HG03439 (cell line): ENCODE measurements at regions not wholly inside any gene's neighbourhood (a gene's known extent, or its start where the extent isn't known, plus 50 kb on each side); places are given as distances from the start of the nearest gene placed in this dataset.

Source experiments
- ATAC-seq: cut with Tn5 transposase; IDR thresholded peaks from one replicate; pipeline ENCODE4 v1.9.1; 2021; ENCODE audit warnings: mild to moderate bottlenecking, moderate library complexity; ENCODE audit not compliant: unreplicated experiment

DNA sequence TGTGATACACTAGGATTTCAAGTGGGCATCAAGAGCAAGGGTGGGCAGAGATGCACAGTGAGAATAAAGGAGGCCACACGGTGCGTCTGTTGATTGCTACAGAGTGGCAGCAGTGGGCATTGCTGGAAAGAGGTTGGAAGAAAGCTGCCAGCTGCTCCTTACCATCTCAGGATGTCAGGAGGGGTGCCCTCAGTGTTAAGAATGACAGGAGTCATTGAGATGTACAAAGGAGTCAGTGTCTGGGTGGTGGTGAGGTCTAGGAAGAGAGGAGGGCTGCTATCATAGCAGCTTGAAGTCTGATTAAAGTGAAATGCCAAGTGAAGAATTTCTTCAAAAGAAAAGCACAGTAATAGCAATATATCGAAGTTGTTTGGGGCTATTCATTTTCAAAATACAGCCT is 992.7 kb downstream of the TTLL7 start:
- no peak for ATAC-seq

DNA sequence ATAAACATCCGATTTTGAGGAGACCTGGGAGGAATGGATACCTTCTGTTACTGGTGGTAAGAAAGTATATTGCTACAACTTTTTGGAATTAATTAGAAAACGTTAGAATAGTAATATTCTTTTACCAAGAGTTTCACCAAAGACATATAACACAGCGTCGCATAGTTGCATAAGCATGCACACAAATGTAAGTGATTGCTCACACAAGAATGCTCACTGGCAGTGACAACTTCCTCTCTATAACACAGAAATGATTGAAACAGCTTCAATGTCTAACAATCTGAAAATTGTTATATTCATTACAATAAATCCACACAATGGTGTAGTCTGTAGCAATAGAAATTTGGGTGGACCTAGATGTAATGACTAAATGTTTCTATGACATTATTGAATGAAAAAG is 998.6 kb downstream of the TTLL7 start:
- ATAC-seq = no peak

DNA sequence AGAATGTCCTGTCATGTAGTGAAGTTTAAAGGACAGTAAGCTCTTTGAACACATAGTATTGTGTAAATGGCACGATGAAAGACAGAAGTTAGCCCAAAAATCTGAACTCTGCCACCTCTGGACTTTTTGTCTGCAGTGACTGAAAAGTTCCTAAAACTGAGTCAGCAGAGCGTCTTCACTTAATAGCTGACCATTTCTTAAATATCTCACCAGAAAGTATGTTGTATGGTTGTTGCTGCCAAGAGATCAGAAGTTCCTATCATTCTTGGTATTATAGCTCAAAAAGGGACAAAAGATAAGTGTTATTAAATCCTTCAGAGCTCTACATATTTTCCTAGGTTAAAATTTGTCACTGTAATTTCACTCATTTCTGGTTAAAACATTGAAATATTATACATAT is 1003.0 kb downstream of the TTLL7 start:
- ATAC-seq = no peak

DNA sequence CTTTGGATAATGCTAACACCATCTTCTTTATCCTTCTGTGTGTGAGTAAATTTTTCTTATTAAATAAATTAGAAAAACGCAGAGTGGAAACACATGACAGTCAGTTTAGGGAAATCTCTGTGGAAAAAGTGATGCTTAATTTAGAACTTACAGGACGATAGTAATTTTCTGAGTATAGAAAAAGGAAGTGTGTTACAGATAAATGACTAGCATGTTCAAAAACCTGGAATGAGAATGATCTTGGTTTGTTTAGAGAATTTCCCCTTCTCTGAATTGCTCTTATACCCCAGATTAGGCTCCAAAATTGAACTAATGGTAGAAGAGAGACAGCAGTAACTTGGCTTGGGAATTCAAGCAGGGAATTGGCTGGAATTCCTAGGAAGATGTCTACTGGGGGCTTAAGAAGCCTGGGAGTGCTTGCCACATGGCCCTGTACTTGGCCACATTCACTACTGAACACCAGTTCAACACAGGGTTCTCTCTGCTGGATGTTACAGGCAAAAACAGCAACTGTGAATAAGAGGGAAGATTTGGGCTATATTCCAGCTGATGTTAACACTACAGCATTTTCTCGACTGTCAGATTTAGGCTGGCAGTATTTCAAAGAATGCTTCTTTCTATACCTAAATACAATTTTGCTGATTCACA is 1004.2 kb downstream of the TTLL7 start:
- no peak for ATAC-seq

DNA sequence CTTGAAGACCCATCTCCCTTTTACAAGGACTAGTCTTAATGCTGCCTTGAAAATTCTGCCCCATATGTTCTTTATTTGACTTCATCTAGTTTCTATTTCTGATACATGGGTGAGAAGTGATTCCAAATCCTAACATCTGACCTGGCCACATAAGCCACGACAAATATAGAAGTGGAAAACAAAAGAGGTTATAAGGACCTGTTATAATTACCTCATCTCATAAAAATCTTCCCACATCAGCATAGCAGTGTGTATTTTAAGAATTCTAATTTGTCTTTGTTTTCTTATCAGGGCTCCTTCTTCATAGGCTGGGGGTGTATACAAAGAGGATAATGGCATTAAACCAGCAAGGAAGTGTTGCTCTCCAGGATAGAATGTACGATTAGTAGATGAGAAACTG is 1007.4 kb downstream of the TTLL7 start:
- no peak for ATAC-seq

DNA sequence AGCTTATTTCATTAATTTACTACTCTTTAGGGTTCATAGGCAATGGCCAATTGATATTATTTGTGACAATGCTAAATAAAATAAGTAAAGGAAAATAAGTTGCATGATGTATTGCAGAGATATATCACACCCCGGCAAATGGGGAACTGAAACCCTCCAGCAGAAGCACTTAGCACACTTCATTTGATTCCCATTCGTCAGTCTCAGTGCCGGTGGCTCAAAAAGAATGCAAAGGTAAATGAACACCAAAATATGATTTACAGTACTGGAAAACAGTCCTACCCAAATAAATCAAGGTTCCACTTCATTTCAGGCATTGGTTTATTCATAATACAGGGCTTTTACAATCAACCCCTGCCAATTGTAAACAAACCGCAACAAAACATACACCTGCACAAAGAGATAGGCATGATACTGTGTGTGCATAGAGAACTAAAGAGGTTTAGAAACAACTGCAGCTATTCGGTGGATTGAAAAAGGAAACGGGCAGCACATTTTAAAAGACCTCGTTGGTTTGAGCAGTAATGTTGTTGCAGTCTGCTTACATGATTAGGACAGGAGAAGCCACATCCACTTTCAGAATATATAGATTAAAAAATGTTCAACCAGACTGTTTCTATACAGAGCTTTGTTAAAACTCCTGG is 1019.2 kb downstream of the TTLL7 start:
- peak; percentile 95 for ATAC-seq

DNA sequence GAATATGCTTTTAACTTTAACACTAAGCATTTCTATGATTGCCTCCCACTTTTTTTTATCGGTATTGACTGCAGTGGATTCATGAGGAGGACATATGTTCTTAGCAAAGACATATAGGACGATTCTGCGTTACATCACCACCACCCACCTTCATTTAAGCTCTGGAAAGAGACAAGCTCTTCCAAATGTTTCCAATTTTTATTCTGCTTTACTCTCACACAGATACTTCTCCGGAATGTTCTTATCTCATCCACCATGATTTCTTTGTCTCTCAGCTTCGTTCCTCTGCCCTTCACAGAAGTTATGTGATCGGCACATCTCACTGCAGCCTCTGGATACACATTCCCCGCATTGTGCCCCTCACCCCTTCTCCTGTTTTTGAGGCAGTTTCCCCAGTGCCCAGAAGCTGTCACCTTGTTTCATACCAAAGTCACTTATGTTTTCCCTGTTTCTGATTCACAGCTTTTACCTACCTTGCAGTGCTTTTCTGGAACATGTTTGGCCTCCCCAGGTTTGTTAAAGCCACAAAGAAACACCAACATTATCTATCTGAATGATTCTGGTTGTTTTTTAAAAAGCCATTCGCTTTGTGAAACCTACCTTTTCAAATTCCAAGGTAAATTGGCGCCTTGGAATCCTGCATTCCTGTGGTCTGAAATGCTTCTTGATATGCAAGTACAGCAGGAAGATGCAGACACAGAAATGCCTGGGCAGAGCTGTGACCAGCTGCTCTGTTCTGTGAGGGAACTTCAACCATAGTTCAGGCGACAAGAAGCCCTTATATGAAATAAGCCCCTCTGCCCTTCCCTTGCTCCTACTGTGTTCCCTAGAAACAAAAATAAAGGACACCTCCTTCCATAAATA is 1020.2 kb downstream of the TTLL7 start:
- ATAC-seq = no peak

DNA sequence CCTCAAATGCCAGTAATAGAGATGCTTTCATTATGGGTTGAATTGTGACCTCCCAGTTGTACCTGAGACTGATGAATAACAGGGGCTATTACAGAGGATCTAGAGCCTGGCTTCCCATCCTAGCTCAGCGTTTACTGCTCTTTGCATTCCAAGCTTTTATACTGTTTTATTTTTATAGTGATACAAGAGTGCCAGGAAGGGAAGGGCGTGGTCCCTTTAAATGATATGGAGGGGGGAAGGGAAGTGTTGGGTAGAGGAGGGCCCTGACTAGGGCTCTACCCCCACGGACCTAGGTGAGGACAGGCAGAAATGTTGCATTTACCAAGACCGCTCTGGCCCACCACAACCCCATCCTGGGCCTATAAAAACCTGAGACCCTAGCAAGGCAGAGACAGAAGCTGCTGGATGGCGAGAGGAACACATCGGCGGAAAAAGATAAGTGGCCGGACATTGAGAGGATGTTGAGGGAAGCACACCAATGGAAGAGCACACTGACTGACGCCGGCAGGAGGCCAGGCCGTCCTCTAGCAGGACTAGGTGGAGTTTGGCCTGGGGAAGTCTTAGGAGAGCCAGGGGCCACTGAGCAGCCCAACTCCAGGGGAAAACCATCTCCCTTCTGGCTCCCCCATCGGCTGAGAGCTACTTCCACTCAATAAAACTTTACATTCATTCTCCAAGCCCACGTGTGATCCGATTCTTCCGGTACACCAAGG is 1025.9 kb downstream of the TTLL7 start:
- no peak for ATAC-seq

DNA sequence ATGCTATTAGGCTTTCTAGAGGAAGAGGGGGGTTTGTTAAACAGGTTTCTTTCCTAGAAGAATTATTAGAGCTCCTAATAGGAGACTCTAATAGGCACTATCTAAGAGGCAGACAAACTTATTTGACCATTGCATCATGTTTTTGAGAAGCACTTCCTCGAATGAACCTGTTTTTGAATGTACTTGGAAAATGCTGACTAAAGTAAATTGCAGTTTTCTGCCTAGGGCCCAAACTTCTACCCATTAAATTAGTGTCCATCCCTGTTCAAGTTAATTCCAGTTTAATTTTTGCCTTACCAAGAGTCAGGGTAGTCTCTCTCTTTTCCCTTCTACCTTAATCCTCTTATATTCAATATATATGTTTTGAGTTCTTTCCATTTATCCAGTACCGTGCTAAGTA is 1029.6 kb downstream of the TTLL7 start:
- ATAC-seq = no peak

DNA sequence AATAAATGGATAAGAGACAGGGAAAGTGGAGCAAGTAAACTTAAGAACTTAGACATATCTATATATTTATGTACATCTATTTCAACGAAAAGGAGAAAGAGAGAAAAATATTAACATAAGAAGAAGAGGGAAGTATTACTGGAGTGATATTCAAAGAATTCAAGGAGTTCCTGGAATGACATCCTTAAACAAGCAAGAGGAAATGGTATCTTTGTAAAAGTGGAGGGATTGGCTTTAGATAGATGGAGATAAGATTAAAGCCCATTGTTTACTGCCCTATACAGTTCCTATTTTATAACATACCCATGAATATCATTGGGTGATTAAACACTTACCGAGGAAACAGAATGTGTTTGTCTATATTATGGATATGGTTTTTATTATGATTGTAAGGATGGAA is 1036.3 kb downstream of the TTLL7 start:
- no peak for ATAC-seq

DNA sequence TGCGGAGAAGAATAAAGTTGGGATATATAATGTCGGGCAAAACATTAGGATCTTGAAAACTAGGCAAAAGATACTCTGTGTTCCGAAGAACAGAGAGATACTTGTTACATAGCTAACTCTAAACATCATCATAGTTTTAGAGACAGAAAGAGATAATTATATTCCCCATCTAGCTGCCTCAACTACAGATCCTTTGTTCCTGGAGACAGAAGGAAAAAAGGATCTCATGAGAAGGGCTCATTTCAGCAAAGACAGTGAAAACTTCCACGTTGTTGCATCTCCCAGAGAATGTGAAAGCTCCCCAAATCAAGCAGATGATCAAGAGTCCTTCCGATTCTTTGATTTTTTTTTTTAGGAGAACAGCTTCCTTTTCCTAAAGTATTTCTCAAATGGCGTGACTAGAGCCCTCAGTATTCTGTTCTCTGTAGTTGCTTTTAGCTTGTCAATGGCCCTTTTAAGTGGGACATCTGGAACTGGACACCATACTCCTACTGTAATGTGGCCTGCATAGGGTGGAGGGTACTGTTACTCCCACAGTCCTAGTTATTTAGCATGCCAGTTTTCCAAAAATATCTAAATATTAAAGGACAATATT is 1048.2 kb downstream of the TTLL7 start:
- ATAC-seq = no peak

DNA sequence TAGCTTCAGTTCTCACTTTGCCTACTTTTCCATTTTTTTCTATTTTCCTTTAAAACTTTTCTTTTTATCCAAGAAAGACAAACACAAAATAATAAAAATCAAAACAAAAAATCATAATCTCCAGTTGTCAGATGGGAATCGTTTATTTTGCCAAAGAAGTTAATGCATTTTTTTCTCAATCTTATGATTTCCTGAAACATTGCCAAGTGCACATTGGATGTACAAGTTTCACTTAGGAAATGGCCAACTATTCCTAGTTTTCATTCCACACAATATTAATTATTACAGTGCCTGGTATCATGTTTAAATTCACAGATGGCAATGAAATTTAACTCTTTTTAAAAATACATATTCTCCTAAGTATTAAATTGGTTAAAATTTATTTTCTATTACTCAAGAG is 1050.5 kb downstream of the TTLL7 start:
- ATAC-seq = no peak

DNA sequence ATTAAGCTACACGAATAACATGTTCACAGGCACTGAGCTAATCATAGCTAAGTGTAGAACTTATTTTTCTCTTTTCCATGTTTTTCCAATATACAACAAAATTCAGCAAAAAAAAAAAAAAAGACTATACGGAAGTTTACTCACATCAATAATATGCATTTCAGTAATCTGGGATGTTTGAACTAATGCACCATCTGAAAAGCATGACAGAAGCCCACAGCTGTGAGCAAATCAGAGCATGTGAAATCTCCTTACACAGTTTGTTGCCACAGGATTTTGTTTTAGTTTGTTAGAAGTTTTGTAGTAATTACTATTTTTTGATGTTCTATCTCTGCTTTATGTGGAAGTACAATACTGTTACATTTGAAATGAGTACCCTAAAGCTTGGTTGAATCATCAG is 1051.7 kb downstream of the TTLL7 start:
- no peak for ATAC-seq

DNA sequence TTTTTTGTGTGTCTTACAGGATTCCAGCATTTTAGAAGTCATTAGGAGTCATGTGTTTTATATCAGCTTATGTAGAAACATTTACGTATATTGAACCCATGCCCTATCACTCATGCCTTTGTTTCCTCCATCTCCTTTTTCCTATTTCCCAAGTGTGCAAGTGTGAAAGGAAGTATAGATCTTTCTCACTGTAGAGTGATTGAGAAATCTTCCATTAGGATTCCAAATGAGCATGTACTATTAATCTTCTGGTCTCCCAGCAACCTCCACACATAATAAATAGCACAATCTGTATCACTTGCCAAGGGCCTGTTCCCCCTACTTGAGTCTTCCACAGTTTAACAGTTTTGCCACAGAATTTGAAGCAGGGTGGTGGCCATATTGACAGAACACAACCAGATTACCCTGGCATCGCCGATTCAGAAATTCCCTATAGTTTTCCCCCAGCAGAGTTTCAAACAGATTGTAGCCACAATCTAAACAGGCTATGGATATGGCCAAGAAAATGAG is 1052.8 kb downstream of the TTLL7 start:
- ATAC-seq = no peak

DNA sequence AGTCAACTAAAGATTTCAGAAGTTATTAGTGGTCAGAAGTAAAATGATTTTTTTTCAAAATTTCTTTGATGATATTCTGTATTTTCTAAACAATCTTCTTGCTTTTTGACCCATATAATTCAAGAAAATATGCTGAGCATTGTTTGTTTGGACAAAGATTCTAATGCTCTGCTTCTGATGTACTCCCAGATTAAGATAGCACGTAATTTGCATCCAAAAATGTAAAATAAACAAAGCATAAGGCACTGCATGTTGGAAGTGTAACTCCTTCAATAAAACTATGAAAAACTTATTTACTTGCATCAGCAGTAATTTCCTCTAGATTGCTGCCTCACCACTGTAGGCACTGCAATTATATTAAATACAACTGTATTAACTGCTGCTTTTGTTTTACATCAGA is 1054.1 kb downstream of the TTLL7 start:
- no peak for ATAC-seq

DNA sequence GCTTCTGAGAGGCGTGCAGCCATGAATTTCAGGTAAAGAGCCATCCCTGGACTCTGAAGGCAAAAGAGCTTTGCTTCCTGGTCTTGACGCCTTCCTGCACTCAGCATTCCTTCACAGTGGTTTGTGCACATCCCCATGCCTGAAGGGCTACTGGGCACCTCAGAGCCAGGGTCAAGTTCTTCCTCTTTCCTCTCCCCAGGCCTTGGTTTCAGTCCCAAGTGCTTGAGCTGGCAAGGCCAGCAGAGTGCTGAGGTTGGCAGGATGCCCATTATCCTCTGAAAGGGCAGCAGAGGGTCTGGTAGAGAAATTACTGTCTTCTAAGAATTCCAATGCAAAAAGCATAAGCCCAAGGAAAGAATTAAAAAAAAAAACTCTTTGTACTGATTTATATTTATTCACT is 1064.9 kb downstream of the TTLL7 start:
- ATAC-seq = no peak

DNA sequence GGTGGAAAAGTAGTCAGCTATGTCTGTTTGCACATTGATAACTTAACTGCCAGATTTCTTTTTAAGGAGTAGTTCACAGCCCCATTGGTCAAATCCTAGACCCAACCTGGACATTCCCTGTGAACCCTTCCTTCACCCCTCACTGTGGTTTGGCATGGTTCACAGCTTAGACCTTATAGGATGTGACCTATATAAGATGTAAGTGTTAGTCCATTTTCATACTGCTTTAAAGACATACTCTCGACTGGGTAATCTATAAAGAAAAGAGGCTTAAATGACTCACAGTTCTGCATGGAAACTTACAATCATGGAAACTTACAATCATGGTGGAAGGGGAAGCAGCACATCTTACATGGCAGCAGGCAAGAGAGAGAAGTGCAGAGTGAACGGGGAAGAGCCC is 1066.2 kb downstream of the TTLL7 start:
- ATAC-seq = no peak

DNA sequence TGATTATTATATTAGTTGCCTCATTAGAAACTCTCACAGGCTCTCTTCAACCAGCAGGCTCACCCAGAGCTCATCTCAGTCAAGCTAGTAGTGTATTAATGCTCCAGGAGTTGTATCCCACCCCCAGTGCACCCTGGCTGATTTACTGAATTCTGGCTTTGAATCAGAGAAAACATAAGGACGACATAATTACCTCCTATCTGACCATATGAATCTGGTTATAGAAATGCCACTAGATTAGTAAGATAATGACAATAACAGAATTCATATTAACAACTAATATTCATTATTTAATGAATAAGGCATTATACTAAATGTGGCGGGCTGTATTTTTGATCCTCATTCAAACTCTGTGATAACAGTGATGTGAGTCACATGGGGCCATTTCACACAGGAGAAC is 1066.7 kb downstream of the TTLL7 start:
- no peak for ATAC-seq

DNA sequence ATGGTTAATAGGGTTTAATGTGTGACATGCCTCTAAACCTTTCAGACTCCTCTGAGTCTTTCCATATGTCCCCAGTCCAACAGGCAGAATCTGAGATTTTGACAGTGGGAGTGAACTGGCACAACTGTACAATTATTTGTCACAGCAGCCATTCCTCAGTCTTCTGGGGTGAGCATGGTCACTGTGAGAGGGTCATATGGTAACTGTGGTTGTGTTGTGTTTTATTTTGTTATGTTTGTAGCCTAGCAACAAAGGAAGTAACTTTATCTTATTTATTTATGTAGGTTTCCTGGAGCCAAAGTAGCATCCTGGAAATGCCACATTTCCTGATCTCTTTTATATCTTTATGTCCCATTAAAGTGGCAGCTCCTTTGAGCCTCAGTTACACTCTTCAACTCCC is 1067.9 kb downstream of the TTLL7 start:
- no peak for ATAC-seq

DNA sequence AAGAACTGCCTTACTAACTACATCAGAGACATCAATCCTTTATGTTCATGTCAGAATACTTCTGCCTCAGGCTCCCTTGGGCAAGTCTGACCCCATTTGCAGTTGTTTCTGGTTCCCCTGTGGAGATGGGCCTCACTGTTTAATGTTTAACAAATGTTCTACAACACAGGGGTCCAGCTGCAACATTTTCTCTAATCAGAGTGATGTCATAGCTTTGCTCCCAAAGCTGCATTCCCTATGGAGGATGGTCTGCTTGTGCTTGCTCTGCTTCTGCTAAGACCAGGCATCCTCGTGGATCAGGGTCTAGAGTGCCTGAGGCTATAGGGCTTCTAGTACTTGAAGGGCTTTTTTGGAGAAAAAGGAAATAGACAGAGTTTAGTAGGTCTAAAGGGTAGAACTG is 1071.2 kb downstream of the TTLL7 start:
- no peak for ATAC-seq

DNA sequence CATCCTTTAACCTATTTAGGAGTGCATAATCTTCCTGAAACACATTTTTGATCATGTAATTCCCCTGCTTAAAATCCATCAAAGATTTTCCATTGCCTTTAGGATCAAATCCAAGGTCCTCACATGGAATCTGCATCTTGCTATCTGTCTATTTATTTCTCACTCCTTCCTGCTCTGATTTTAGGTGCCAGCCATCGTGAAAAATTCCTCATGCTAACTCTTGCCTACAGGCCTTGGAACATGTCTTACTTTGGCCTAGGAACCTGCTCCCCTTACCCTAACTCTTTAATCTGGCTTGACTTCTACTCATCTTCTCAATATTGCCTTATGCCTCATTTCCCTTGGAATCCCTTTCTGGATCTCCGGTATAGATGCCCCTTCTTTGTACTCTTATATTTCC is 1074.3 kb downstream of the TTLL7 start:
- ATAC-seq = no peak
